ENCODE measurements at regions not wholly inside any gene's neighbourhood (a gene's known extent, or its start where the extent isn't known, plus 50 kb on each side); places are given as distances from the start of the nearest gene placed in this dataset.

DNA sequence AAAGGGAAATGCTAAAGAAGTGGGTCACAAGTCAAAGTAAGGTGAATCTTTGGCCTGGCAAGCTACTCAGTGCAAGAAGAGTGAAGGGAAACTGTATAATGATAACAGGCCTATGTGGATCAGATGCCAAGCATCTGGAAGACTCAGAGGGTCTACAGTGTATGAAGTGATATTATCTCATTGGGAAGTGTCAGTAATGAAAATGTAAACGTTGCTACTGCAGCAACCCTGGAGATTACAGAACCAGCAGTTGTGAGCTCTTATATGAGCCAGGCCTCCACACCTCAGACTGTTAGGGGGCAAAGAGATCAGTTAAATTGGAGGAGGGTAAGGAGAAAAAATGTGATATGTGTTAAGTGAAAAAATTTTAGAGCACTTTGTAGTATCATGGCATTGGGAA is 195.4 kb upstream of the DPH6 start:
- ChIA-PET SMC1A (ENCODE audit: uncharacterized antibody, unreplicated experiment) (no interaction called here), CTCF (interaction anchor here (6.7 kb wide), 1 partner anchor 10 kb away, joined by 34 read pairs; no protein-coding TSS in a partner anchor), RAD21 (ENCODE audit: unreplicated experiment) (interaction anchor here (1.5 kb wide), 1 partner anchor 10 kb away, joined by 5 read pairs; no protein-coding TSS in a partner anchor), POLR2A (no interaction called here)
- Histone ChIP-seq H3K79me2 (ENCODE audit: control insufficient read depth, insufficient read depth, low read length) (no peaks in the 10 kb centered on the region), H3K4me1 (ENCODE audit: control insufficient read depth, insufficient read depth, low read length) (no peaks in the 10 kb centered on the region), H2AFZ (ENCODE audit: control insufficient read depth, low read depth, low read length) (no peak overlapping the region), H3K4me2 (ENCODE audit: control insufficient read depth, insufficient read depth) (no peak overlapping the region), H3K27me3 (replicated peaks in 1 of 2; ENCODE audit: control insufficient read depth in 2 of 2, insufficient read depth in 2 of 2, low read length in 1 of 2) (no peaks in the 10 kb centered on the region), H3K36me3 (ENCODE audit: control insufficient read depth in 2 of 2, insufficient read depth in 2 of 2, low read length in 1 of 2) (no peaks in the 10 kb centered on the region), H3K27ac (ENCODE audit: control insufficient read depth, insufficient read depth) (no peak overlapping the region), H3K4me3 (no peak overlapping the region), H3K9ac (ENCODE audit: control insufficient read depth, insufficient read depth, low read length) (no peak overlapping the region), H4K20me1 (ENCODE audit: control insufficient read depth, insufficient read depth) (no peaks in the 10 kb centered on the region), H3K9me3 (replicated peaks; ENCODE audit: control insufficient read depth, insufficient read depth, low read length) (no peaks in the 10 kb centered on the region)
- ATAC-seq: no peak
- WGBS (ENCODE audit: insufficient coverage, insufficient replicate concordance, low lambda C conversion rate, missing lambda C conversion rate): 0% methylated on average over 1 of the region's 1 CpG
- no peak for FAIRE-seq
- intact Hi-C loops (cut with micrococcal nuclease; ENCODE audit: unreplicated experiment): no loop called here
- DNase-seq (ENCODE audit: low read depth, low spot score): no peak
- in situ Hi-C loops (cut with MboI): no loop called here
- BruUV-seq (replicated peaks): no TSS peak
- TF ChIP-seq LARP7 (IDR thresholded peaks at IDR 0.05): no peak
- TF ChIP-seq IRF3 (IDR thresholded peaks at IDR 0.05): no peak
- no peak for TF ChIP-seq MTA2 (IDR thresholded peaks at IDR 0.05; ENCODE audit: low read depth)
- TF ChIP-seq IRF5 (IDR thresholded peaks at IDR 0.05; ENCODE audit: borderline replicate concordance): no peak
- no peak for TF ChIP-seq ZNF384 (IDR thresholded peaks at IDR 0.05; ENCODE audit: borderline replicate concordance, low read depth, low read length)
- TF ChIP-seq CREM (IDR thresholded peaks at IDR 0.05; ENCODE audit: low read depth): no peak
- TF ChIP-seq DPF2 (IDR thresholded peaks at IDR 0.05): no peak

Data from GM12878 (cell line).